ENCODE measurements at regions not wholly inside any gene's neighbourhood (a gene's known extent, or its start where the extent isn't known, plus 50 kb on each side); places are given as distances from the start of the nearest gene placed in this dataset.

DNA sequence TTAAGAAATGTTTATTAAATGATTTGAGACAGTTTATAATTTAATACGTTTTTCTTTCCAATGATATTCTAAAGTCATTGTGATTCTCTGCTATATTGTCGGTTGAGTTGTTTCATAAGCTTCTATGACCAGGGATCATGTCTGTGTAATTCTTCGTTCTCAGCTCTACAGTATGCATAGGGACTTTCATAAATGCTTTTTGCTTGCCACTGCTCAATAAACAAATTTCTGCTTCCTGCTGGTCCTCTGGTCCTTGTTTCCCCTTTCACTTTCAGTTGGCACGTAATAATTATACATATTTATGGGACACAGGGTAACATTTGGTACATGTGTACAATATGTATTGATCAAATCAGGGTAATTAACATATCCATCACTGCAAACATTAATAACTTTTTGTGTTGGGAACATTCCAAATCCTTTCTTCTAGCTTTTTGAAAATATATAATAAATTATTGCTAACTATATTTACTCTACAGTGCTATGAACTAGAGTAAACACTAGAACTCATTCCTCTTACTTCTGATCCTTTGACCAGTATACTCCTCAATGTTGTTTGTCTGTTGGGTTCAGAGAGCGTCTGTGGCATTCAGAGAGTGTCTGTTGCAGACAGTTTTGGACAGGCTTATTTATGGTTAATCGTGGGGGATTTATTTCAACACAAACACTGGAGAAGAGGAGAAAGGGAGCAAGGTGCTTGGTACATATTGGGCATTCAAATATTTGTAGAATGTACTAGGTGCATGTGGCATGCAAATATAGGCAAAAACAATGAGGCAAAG, 68.3 kb upstream of the SPANXB1 start:
- no peak overlapping the region for H3K4me2 ChIP-seq (ENCODE audit: insufficient read depth, low read length)
- TF ChIP-seq POLR2B (IDR thresholded peaks at IDR 0.05; ENCODE audit: low read depth, partially characterized antibody) (no peak), MTF1 (CRISPR knock-in tag; IDR thresholded peaks at IDR 0.05; ENCODE audit: borderline replicate concordance) (no peak), RNF2 (IDR thresholded peaks at IDR 0.05) (no peak), CREB1 (IDR thresholded peaks at IDR 0.05) (no peak), CREB1 (CRISPR knock-in tag; IDR thresholded peaks at IDR 0.05) (no peak), TCFL5 (CRISPR knock-in tag; conservative IDR thresholded peaks at IDR 0.05) (no peak), RBM39 (optimal IDR thresholded peaks at IDR 0.05; ENCODE audit: low read depth, low read length) (no peak), SMAD3 (CRISPR knock-in tag; conservative IDR thresholded peaks at IDR 0.05) (no peak)
- FAIRE-seq, result no peak

More for the DNA sequence above, 68.3 kb upstream of the SPANXB1 start:
- WGBS (ENCODE audit: insufficient coverage, low coverage, missing lambda C conversion rate), result 0% methylated on average over 6 of the region's 6 CpGs
- no peak overlapping the region for H3K9ac ChIP-seq (ENCODE audit: insufficient read depth in 1 of 2, low read depth in 2 of 2, low read length in 2 of 2)
- no peak overlapping the region for H2AFZ ChIP-seq (ENCODE audit: low read depth, low read length)
- POLR2A ChIA-PET, result no interaction called here
- no peaks in the 10 kb centered on the region for H4K20me1 ChIP-seq (replicated peaks; ENCODE audit: control insufficient read depth, insufficient read depth, low read length)
- H3K27ac ChIP-seq (ENCODE audit: extremely low read depth, low read depth, low read length), result no peak overlapping the region
- DNase-seq (ENCODE audit: extremely low read depth in 1 of 4, low spot score in 3 of 4) (no peak), ATAC-seq (no peak)
- no peaks in the 10 kb centered on the region for H3K79me2 ChIP-seq (ENCODE audit: control insufficient read depth, insufficient read depth, low read length)
- H3K4me1 ChIP-seq (replicated peaks in 1 of 2; ENCODE audit: control insufficient read depth in 2 of 2, insufficient read depth in 2 of 2, low read length in 2 of 2), result no peaks in the 10 kb centered on the region
- intact Hi-C loops (cut with micrococcal nuclease) (no loop called here), in situ Hi-C loops (cut with MboI) (no loop called here)
- no peaks in the 10 kb centered on the region for H3K36me3 ChIP-seq (ENCODE audit: control insufficient read depth, insufficient read depth, low read length)
- H3K9me3 ChIP-seq (replicated peaks; ENCODE audit: control insufficient read depth, insufficient read depth, low read depth, low read length), result no peaks in the 10 kb centered on the region
- no peaks in the 10 kb centered on the region for H3K9me1 ChIP-seq (ENCODE audit: control insufficient read depth, insufficient read depth, low read length)
- no peaks in the 10 kb centered on the region for H3K27me3 ChIP-seq (ENCODE audit: control insufficient read depth in 2 of 2, insufficient read depth in 2 of 2, low read length in 2 of 2)
- BruUV-seq (replicated peaks), result no TSS peak
- no peak overlapping the region for H3K4me3 ChIP-seq
- CTCF ChIA-PET (ENCODE audit: low intra/inter-chr PET ratio), result no interaction called here

All from K562 (cell line).